WTC11 (cell line): ENCODE measurements at regions not wholly inside any gene's neighbourhood (a gene's known extent, or its start where the extent isn't known, plus 50 kb on each side); places are given as distances from the start of the nearest gene placed in this dataset.
A peak's percentile ranks its signal among the peaks of the same experiment; 100 is the strongest.

Experiments used
- ATAC-seq: fragments of 200-7000 bp; cut with Tn5 transposase; 2 replicates; pipeline ENCODE4 v1.10.0; 2021; ENCODE audit warnings: mild to moderate bottlenecking, moderate library complexity
- CTCF ChIA-PET: fragments of 300-600 bp; sonication (Branson Sonifier 250); formaldehyde crosslinking; loops from one replicate; lab custom pipeline; 2021; ENCODE audit warnings: antibody characterized with exemption; lab: Charles Lee
- POLR2A ChIA-PET: fragments of 350-600 bp; sonication (Branson Sonifier 250); formaldehyde crosslinking; loops from one replicate; lab custom pipeline; 2021; ENCODE audit warnings: antibody characterized with exemption; lab: Charles Lee
- DNase-seq: peaks from one replicate; pipeline ENCODE4 v3.0.0; 2021; ENCODE audit warnings: low spot score
- H3K27ac Mint-ChIP-seq: 2 replicates; pipeline ENCODE4 v1.8.0; 2021; ENCODE audit warnings: mixed read lengths
- H3K27me3 Mint-ChIP-seq: 2 replicates; pipeline ENCODE4 v1.8.0; 2021; ENCODE audit warnings: low read depth, mild to moderate bottlenecking, moderate library complexity, mixed read lengths
- H3K36me3 Mint-ChIP-seq: 2 replicates; pipeline ENCODE4 v1.8.0; 2021; ENCODE audit warnings: mixed read lengths
- H3K4me1 Mint-ChIP-seq: 2 replicates; pipeline ENCODE4 v1.8.0; 2022; ENCODE audit warnings: mixed read lengths
- H3K4me3 Mint-ChIP-seq: 2 replicates; pipeline ENCODE4 v1.8.0; 2021; ENCODE audit warnings: mild to moderate bottlenecking, moderate library complexity, mixed read lengths
- H3K9me3 Mint-ChIP-seq: 2 replicates; pipeline ENCODE4 v1.8.0; 2021; ENCODE audit warnings: mixed read lengths
- AFF4 ChIP-seq: sonication (generic); formaldehyde crosslinking; IDR thresholded peaks from 2 replicates; pipeline ENCODE4 v1.8.1; 2023; ENCODE audit warnings: mild to moderate bottlenecking, missing genetic modification reagents, borderline replicate concordance
- E2F4 ChIP-seq: sonication (generic); formaldehyde crosslinking; IDR thresholded peaks from 2 replicates; pipeline ENCODE4 v1.8.1; 2022; ENCODE audit warnings: low read depth, mild to moderate bottlenecking, moderate library complexity, missing genetic modification reagents, borderline replicate concordance
- ETV6 ChIP-seq: sonication (generic); formaldehyde crosslinking; IDR thresholded peaks from 2 replicates; pipeline ENCODE4 v1.8.1; 2022; ENCODE audit warnings: mild to moderate bottlenecking, missing genetic modification reagents
- HMGXB4 ChIP-seq: sonication (generic); formaldehyde crosslinking; IDR thresholded peaks from 2 replicates; pipeline ENCODE4 v1.8.1; 2023; ENCODE audit warnings: mild to moderate bottlenecking, moderate library complexity, missing genetic modification reagents
- IRF2 ChIP-seq: sonication (generic); formaldehyde crosslinking; IDR thresholded peaks from 2 replicates; pipeline ENCODE4 v1.8.0; 2022; ENCODE audit warnings: low read depth, missing genetic modification reagents, borderline replicate concordance
- JUN ChIP-seq: sonication (generic); formaldehyde crosslinking; IDR thresholded peaks from 2 replicates; pipeline ENCODE4 v1.8.0; 2023; ENCODE audit warnings: mild to moderate bottlenecking, missing genetic modification reagents
- NFE2L1 ChIP-seq: sonication (generic); formaldehyde crosslinking; IDR thresholded peaks from 2 replicates; pipeline ENCODE4 v1.8.1; 2023; ENCODE audit warnings: missing genetic modification reagents
- TEAD1 ChIP-seq: sonication (generic); formaldehyde crosslinking; IDR thresholded peaks from 2 replicates; pipeline ENCODE4 v1.8.0; 2022; ENCODE audit warnings: mild to moderate bottlenecking, missing genetic modification reagents
- USF2 ChIP-seq: sonication (generic); formaldehyde crosslinking; IDR thresholded peaks from 2 replicates; pipeline ENCODE4 v1.8.1; 2023; ENCODE audit warnings: mild to moderate bottlenecking, missing genetic modification reagents, moderate library complexity
- ZBTB43 ChIP-seq: sonication (generic); formaldehyde crosslinking; IDR thresholded peaks from 2 replicates; pipeline ENCODE4 v1.8.1; 2023; ENCODE audit warnings: mild to moderate bottlenecking, missing genetic modification reagents
- ZNF263 ChIP-seq: sonication (generic); formaldehyde crosslinking; IDR thresholded peaks from 2 replicates; pipeline ENCODE4 v1.8.1; 2022; ENCODE audit warnings: low read depth, mild to moderate bottlenecking, moderate library complexity, missing genetic modification reagents
- ZNF396 ChIP-seq: fragments of 250-450 bp; sonication (Bioruptor Pico); IDR thresholded peaks from 2 replicates; pipeline ENCODE4 v1.8.0; 2021; ENCODE audit warnings: mild to moderate bottlenecking, moderate library complexity, borderline replicate concordance
- ZSCAN18 ChIP-seq: fragments of 250-450 bp; sonication (Bioruptor Pico); IDR thresholded peaks from 2 replicates; pipeline ENCODE4 v2.1.2; 2022; ENCODE audit warnings: mild to moderate bottlenecking, moderate library complexity
- TF ChIP-seq, protein P1 (sequence below): fragments of 250-450 bp; sonication (Bioruptor Pico); IDR thresholded peaks from 2 replicates; pipeline ENCODE4 v1.9.0; 2021; ENCODE audit warnings: mild to moderate bottlenecking
- TF ChIP-seq, protein P2 (sequence below): sonication (generic); formaldehyde crosslinking; IDR thresholded peaks from 2 replicates; pipeline ENCODE4 v1.8.1; 2023; ENCODE audit warnings: mild to moderate bottlenecking, missing genetic modification reagents
- TF ChIP-seq, protein P3 (sequence below): sonication (generic); formaldehyde crosslinking; IDR thresholded peaks from 2 replicates; pipeline ENCODE4 v1.8.0; 2022; ENCODE audit warnings: mild to moderate bottlenecking, missing genetic modification reagents

DNA sequence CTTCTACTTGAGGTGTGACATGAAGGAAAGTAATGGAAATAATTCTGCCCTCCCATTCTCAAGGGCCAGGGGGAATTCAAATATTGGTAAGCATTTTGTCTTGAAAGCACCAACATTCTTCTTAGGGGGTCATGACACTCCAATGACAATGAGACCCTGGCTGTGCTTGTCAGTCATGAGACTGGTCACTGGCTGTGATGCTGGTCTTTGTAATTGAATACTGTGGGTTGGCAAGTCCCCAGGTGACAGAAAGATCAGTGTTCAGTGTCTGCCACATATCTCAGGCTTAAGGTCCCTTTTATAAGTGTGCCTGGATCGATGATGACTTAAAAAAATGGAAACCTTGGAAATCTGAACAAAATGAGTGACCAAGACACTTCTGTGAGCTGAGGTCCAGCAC lies 151.4 kb downstream of the SNRPN start:
- no peaks in the 10 kb centered on the region for H3K27me3 Mint-ChIP-seq
- no peak for TF ChIP-seq USF2 (CRISPR knock-in tag)
- TF ChIP-seq, protein P1, sequence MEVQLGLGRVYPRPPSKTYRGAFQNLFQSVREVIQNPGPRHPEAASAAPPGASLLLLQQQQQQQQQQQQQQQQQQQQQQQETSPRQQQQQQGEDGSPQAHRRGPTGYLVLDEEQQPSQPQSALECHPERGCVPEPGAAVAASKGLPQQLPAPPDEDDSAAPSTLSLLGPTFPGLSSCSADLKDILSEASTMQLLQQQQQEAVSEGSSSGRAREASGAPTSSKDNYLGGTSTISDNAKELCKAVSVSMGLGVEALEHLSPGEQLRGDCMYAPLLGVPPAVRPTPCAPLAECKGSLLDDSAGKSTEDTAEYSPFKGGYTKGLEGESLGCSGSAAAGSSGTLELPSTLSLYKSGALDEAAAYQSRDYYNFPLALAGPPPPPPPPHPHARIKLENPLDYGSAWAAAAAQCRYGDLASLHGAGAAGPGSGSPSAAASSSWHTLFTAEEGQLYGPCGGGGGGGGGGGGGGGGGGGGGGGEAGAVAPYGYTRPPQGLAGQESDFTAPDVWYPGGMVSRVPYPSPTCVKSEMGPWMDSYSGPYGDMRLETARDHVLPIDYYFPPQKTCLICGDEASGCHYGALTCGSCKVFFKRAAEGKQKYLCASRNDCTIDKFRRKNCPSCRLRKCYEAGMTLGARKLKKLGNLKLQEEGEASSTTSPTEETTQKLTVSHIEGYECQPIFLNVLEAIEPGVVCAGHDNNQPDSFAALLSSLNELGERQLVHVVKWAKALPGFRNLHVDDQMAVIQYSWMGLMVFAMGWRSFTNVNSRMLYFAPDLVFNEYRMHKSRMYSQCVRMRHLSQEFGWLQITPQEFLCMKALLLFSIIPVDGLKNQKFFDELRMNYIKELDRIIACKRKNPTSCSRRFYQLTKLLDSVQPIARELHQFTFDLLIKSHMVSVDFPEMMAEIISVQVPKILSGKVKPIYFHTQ (CRISPR knock-in tag), result no peak
- TF ChIP-seq ZBTB43, result no peak
- no peak for TF ChIP-seq AFF4 (CRISPR knock-in tag)
- no peak for TF ChIP-seq IRF2 (CRISPR knock-in tag)
- TF ChIP-seq, protein P2, sequence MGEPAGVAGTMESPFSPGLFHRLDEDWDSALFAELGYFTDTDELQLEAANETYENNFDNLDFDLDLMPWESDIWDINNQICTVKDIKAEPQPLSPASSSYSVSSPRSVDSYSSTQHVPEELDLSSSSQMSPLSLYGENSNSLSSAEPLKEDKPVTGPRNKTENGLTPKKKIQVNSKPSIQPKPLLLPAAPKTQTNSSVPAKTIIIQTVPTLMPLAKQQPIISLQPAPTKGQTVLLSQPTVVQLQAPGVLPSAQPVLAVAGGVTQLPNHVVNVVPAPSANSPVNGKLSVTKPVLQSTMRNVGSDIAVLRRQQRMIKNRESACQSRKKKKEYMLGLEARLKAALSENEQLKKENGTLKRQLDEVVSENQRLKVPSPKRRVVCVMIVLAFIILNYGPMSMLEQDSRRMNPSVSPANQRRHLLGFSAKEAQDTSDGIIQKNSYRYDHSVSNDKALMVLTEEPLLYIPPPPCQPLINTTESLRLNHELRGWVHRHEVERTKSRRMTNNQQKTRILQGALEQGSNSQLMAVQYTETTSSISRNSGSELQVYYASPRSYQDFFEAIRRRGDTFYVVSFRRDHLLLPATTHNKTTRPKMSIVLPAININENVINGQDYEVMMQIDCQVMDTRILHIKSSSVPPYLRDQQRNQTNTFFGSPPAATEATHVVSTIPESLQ (CRISPR knock-in tag), result no peak
- TF ChIP-seq, protein P3, sequence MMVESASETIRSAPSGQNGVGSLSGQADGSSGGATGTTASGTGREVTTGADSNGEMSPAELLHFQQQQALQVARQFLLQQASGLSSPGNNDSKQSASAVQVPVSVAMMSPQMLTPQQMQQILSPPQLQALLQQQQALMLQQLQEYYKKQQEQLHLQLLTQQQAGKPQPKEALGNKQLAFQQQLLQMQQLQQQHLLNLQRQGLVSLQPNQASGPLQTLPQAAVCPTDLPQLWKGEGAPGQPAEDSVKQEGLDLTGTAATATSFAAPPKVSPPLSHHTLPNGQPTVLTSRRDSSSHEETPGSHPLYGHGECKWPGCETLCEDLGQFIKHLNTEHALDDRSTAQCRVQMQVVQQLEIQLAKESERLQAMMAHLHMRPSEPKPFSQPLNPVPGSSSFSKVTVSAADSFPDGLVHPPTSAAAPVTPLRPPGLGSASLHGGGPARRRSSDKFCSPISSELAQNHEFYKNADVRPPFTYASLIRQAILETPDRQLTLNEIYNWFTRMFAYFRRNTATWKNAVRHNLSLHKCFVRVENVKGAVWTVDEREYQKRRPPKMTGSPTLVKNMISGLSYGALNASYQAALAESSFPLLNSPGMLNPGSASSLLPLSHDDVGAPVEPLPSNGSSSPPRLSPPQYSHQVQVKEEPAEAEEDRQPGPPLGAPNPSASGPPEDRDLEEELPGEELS (CRISPR knock-in tag), result no peak
- TF ChIP-seq JUN (CRISPR knock-in tag), result no peak
- no peak for TF ChIP-seq ZNF263
- TF ChIP-seq ETV6 (CRISPR knock-in tag), result no peak
- no peak for TF ChIP-seq HMGXB4 (CRISPR knock-in tag)
- TF ChIP-seq ZSCAN18 (CRISPR knock-in tag), result no peak
- no peak for TF ChIP-seq E2F4 (CRISPR knock-in tag)
- TF ChIP-seq TEAD1 (CRISPR knock-in tag), result no peak
- no peak for TF ChIP-seq ZNF396
- TF ChIP-seq NFE2L1 (CRISPR knock-in tag), result no peak
- TF ChIP-seq, all 79 proteins: peak for 0
- CTCF ChIA-PET, result no interaction called here
- Mint-ChIP-seq H3K36me3 (peaks cover 96% of the 10 kb centered on the region), H3K4me1 (no peaks in the 10 kb centered on the region), H3K9me3 (peaks cover 48% of the 10 kb centered on the region), H3K27ac (peak overlapping the region; percentile 74; the same call in 1 of the 2 replicates), H3K4me3 (no peak overlapping the region)
- DNase-seq (no peak), ATAC-seq (no peak)
- POLR2A ChIA-PET, result no interaction called here
